Left lung (tissue), 4 donors: ENCODE measurements at regions not wholly inside any gene's neighbourhood (a gene's known extent, or its start where the extent isn't known, plus 50 kb on each side); places are given as distances from the start of the nearest gene placed in this dataset.
A peak's percentile ranks its signal among the peaks of the same experiment; 100 is the strongest.

Experiments used
- ATAC-seq: fragments of 200-7000 bp; cut with Tn5 transposase; one replicate; pipeline ENCODE4 v1.9.1; 2020; ENCODE audit warnings: moderate library complexity
- DNase-seq, 4 donors: peaks; one replicate each; pipeline ENCODE4 v3.0.0-alpha.2; 2013 to 2020
- H3K27ac ChIP-seq, 2 donors: fragments of 200-600 bp; sonication (generic) in 1 of 2; one replicate each; pipeline versions ENCODE4 v1.5.0 to v1.8.0; 2020 to 2021
- H3K27me3 ChIP-seq, 2 donors: fragments of 200-600 bp; sonication (generic) in 1 of 2; one replicate each; pipeline versions ENCODE4 v1.5.0 to v1.8.0; 2020 to 2021
- H3K36me3 ChIP-seq, 2 donors: fragments of 200-600 bp; sonication (generic) in 1 of 2; one replicate each; pipeline versions ENCODE4 v1.5.0 to v1.8.0; 2020 to 2021
- H3K4me1 ChIP-seq, 2 donors: fragments of 200-600 bp; one replicate each; pipeline ENCODE4 v1.8.0; 2021
- H3K4me3 ChIP-seq, 2 donors: fragments of 200-600 bp; sonication (generic) in 1 of 2; one replicate each; pipeline versions ENCODE4 v1.5.0 to v1.8.0; 2020 to 2021; ENCODE audit warnings: mild to moderate bottlenecking in 1 of 2
- H3K9me3 ChIP-seq, 2 donors: fragments of 200-600 bp; sonication (generic) in 1 of 2; one replicate each; pipeline versions ENCODE4 v1.5.0 to v1.8.0; 2020 to 2021
- CTCF ChIP-seq, 2 donors: fragments of 200-600 bp; sonication (generic) in 1 of 2; IDR thresholded peaks; one replicate each; pipeline versions ENCODE4 v1.5.0 to v1.8.0; 2021; ENCODE audit warnings: antibody characterized with exemption in 2 of 2
- intact Hi-C, 2 donors: fragments of 100-400 bp; cut with DNase I; formaldehyde crosslinking; loops; one replicate each; pipeline versions ENCODE4 v1.11.2 to v1.14.2; 2022
- donor health status: DM: no; HTN: yes; CAD: no.
- donor health status: DM: no; HTN: no; CAD: no.

GRCh38 chr6:43954311-43955131, 172.7 kb downstream of the MRPL14 start:
- Histone ChIP-seq H3K9me3 (peaks cover 0 to 5% of the 10 kb centered on the region in 2 donors), H3K36me3 (no peaks in the 10 kb centered on the region), H3K4me3 (no peak overlapping the region), H3K27ac (no peak overlapping the region), H3K27me3 (peaks cover 0 to 6% of the 10 kb centered on the region in 2 donors), H3K4me1 (no peaks in the 10 kb centered on the region)
- intact Hi-C loops: no loop called here
- DNase-seq (no peak), ATAC-seq (no peak)
- TF ChIP-seq CTCF (IDR thresholded peaks at IDR 0.05): no peak

- peaks cover 0 to 5% of the 10 kb centered on the region in 2 donors for H3K9me3 ChIP-seq
- peaks cover 0 to 6% of the 10 kb centered on the region in 2 donors for H3K27me3 ChIP-seq
- ATAC-seq (peak; percentile 42), DNase-seq (no peak)
- no peak overlapping the region for H3K27ac ChIP-seq
- no peaks in the 10 kb centered on the region for H3K36me3 ChIP-seq
- no peak for TF ChIP-seq CTCF (IDR thresholded peaks at IDR 0.05)
- H3K4me3 ChIP-seq: no peak overlapping the region
- intact Hi-C loops: no loop called here
- H3K4me1 ChIP-seq: no peaks in the 10 kb centered on the region
Observed at GRCh38 chr6:43953794-43954310, 173.4 kb downstream of the MRPL14 start.

GRCh38 chr6:43953256-43953655, 174.0 kb downstream of the MRPL14 start:
- no peak for TF ChIP-seq CTCF (IDR thresholded peaks at IDR 0.05)
- H3K36me3 ChIP-seq: no peaks in the 10 kb centered on the region
- H3K4me1 ChIP-seq: no peaks in the 10 kb centered on the region
- DNase-seq (no peak), ATAC-seq (no peak)
- intact Hi-C loops: no loop called here
- peaks cover 0 to 6% of the 10 kb centered on the region in 2 donors for H3K27me3 ChIP-seq
- H3K4me3 ChIP-seq: no peak overlapping the region
- no peak overlapping the region for H3K27ac ChIP-seq
- H3K9me3 ChIP-seq: peaks cover 0 to 5% of the 10 kb centered on the region in 2 donors

- intact Hi-C loops: no loop called here
- no peak overlapping the region for H3K27ac ChIP-seq
- peaks cover 0 to 5% of the 10 kb centered on the region in 2 donors for H3K9me3 ChIP-seq
- no peaks in the 10 kb centered on the region for H3K36me3 ChIP-seq
- H3K27me3 ChIP-seq: peaks cover 0 to 6% of the 10 kb centered on the region in 2 donors
- H3K4me3 ChIP-seq: no peak overlapping the region
- no peaks in the 10 kb centered on the region for H3K4me1 ChIP-seq
- ATAC-seq (no peak), DNase-seq (no peak)
- TF ChIP-seq CTCF (IDR thresholded peaks at IDR 0.05): no peak
Observed at GRCh38 chr6:43952746-43953145, 174.5 kb downstream of the MRPL14 start.
